ENCODE measurements at regions not wholly inside any gene's neighbourhood (a gene's known extent, or its start where the extent isn't known, plus 50 kb on each side); places are given as distances from the start of the nearest gene placed in this dataset.

DNA sequence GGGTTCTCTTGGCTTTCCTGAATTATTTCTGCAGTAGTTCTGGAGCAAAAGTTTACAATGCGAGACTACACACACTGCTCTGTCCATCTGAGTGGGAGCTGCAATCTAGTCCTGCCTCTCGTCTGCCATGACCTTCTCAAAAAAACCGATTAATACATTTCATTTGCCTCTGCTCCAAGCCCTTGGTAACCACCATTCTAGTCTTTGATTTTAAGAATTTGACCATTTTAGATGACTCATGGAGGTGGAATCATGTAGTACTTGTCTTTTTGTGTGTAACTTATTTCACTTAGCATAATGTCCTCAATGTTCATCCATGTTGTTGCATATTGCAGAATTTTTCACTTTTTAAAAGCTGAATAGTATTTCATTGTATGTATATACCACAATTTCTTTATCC is 356.9 kb downstream of the SV2B start:
- TF ChIP-seq ZFX (IDR thresholded peaks at IDR 0.05): no peak
- no peak for TF ChIP-seq ELF1 (IDR thresholded peaks at IDR 0.05; ENCODE audit: borderline replicate concordance, low read depth)
- TF ChIP-seq SIN3A (IDR thresholded peaks at IDR 0.05; ENCODE audit: low read depth): no peak
- no peak for TF ChIP-seq YY1 (IDR thresholded peaks at IDR 0.05; ENCODE audit: extremely low read depth, insufficient replicate concordance, low read depth, low read length)
- no peak for TF ChIP-seq POLR2A (IDR thresholded peaks at IDR 0.05; ENCODE audit: borderline replicate concordance, extremely low read depth, insufficient read depth, insufficient read length)
- no peak for TF ChIP-seq EGR1 (IDR thresholded peaks at IDR 0.05; ENCODE audit: low read depth)
- no peak for TF ChIP-seq POLR2AphosphoS5 (IDR thresholded peaks at IDR 0.05; ENCODE audit: low read depth, low read length)
- TF ChIP-seq CTCF (IDR thresholded peaks at IDR 0.05 in 2 of 3, conservative IDR thresholded peaks at IDR 0.05 in 1 of 3; ENCODE audit: borderline replicate concordance in 1 of 3, insufficient read depth in 1 of 3, low read depth in 2 of 3, low read length in 2 of 3): no peak
- TF ChIP-seq CEBPB (IDR thresholded peaks at IDR 0.05; ENCODE audit: low read depth): no peak
- TF ChIP-seq, protein P1, sequence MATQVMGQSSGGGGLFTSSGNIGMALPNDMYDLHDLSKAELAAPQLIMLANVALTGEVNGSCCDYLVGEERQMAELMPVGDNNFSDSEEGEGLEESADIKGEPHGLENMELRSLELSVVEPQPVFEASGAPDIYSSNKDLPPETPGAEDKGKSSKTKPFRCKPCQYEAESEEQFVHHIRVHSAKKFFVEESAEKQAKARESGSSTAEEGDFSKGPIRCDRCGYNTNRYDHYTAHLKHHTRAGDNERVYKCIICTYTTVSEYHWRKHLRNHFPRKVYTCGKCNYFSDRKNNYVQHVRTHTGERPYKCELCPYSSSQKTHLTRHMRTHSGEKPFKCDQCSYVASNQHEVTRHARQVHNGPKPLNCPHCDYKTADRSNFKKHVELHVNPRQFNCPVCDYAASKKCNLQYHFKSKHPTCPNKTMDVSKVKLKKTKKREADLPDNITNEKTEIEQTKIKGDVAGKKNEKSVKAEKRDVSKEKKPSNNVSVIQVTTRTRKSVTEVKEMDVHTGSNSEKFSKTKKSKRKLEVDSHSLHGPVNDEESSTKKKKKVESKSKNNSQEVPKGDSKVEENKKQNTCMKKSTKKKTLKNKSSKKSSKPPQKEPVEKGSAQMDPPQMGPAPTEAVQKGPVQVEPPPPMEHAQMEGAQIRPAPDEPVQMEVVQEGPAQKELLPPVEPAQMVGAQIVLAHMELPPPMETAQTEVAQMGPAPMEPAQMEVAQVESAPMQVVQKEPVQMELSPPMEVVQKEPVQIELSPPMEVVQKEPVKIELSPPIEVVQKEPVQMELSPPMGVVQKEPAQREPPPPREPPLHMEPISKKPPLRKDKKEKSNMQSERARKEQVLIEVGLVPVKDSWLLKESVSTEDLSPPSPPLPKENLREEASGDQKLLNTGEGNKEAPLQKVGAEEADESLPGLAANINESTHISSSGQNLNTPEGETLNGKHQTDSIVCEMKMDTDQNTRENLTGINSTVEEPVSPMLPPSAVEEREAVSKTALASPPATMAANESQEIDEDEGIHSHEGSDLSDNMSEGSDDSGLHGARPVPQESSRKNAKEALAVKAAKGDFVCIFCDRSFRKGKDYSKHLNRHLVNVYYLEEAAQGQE (IDR thresholded peaks at IDR 0.05; ENCODE audit: low read depth): no peak
- no peak for TF ChIP-seq FOSL1 (IDR thresholded peaks at IDR 0.05; ENCODE audit: low read depth)
- no peaks in the 10 kb centered on the region for H3K79me2 ChIP-seq (ENCODE audit: insufficient read depth, low read length)
- DNase-seq (ENCODE audit: low read depth, low spot score) (no peak), ATAC-seq (no peak)
- H3K9ac ChIP-seq (ENCODE audit: low read length): no peak overlapping the region
- CTCF ChIA-PET: no interaction called here
- H3K27me3 ChIP-seq (ENCODE audit: insufficient read depth, low read length): no peaks in the 10 kb centered on the region
- no peaks in the 10 kb centered on the region for H4K20me1 ChIP-seq (ENCODE audit: insufficient read depth)
- no peaks in the 10 kb centered on the region for H3K9me3 ChIP-seq (ENCODE audit: control insufficient read depth in 1 of 2, insufficient read depth in 1 of 2, low read depth in 1 of 2, low read length in 2 of 2)
- H3K4me1 ChIP-seq (ENCODE audit: control insufficient read depth in 1 of 2, insufficient read depth in 2 of 2, low read length in 2 of 2): no peaks in the 10 kb centered on the region; a peak in 1 of 4 replicates
- H3K9me2 ChIP-seq (ENCODE audit: insufficient read depth): no peaks in the 10 kb centered on the region
- POLR2A ChIA-PET: no interaction called here
- RAD21 ChIA-PET (ENCODE audit: low non-redundant PET in 1 of 2, low total read pairs in 2 of 2, uncharacterized antibody in 2 of 2, unreplicated experiment in 2 of 2): no interaction called here
- no peak overlapping the region; the same call in 1 of the 2 replicates for H3K4me2 ChIP-seq (ENCODE audit: low read length)
- BruUV-seq (replicated peaks): no TSS peak
- intact Hi-C loops (cut with micrococcal nuclease): no loop called here
- no peak overlapping the region for H2AFZ ChIP-seq (ENCODE audit: low read depth, low read length, poor library complexity, severe bottlenecking)
- H3K36me3 ChIP-seq (ENCODE audit: control insufficient read depth in 1 of 2, insufficient read depth in 2 of 2, low read length in 2 of 2): no peaks in the 10 kb centered on the region
- H3K4me3 ChIP-seq (replicated peaks in 1 of 2; ENCODE audit: low read depth in 1 of 2, low read length in 2 of 2): no peak overlapping the region
- no peak overlapping the region for H3K27ac ChIP-seq (ENCODE audit: low read depth, low read length)

All from HCT116 (cell line).